ENCODE measurements at regions not wholly inside any gene's neighbourhood (a gene's known extent, or its start where the extent isn't known, plus 50 kb on each side); places are given as distances from the start of the nearest gene placed in this dataset.

DNA sequence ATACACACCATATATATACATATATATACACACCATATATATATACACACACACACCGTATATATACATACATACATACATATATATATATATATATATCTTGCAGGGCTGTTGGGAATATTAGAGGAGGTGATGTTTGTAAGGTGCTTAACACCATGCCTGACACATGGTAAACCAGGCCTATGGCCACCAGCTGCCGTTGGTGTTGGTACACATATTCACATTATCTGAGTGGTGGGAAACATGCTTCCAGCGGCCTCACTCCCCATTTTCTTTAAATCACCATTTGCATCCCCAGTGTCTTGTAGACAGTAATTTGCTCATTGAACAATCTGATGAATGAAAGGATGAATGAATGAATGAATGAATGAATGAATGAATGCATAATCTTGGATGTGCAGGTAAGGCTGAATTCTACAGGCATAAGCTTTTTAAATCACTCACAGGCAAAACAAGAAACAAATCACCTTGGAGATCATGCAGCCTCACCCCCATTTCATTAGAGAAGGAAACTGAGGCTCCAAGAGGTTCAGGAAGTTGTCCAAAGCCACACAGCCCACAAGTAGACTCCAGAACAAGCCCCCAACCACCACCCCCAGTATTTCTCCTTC is 527.8 kb downstream of the MIAT start:
- Mint-ChIP-seq H3K9me3 (no peaks in the 10 kb centered on the region), H3K36me3 (ENCODE audit: low read depth) (no peaks in the 10 kb centered on the region), H3K4me1 (ENCODE audit: low read depth) (no peaks in the 10 kb centered on the region), H3K27me3 (peaks cover 9% of the 10 kb centered on the region), H3K27ac (no peak overlapping the region), H3K4me3 (no peak overlapping the region)
- intact Hi-C loops (cut with micrococcal nuclease): no loop called here

DNA sequence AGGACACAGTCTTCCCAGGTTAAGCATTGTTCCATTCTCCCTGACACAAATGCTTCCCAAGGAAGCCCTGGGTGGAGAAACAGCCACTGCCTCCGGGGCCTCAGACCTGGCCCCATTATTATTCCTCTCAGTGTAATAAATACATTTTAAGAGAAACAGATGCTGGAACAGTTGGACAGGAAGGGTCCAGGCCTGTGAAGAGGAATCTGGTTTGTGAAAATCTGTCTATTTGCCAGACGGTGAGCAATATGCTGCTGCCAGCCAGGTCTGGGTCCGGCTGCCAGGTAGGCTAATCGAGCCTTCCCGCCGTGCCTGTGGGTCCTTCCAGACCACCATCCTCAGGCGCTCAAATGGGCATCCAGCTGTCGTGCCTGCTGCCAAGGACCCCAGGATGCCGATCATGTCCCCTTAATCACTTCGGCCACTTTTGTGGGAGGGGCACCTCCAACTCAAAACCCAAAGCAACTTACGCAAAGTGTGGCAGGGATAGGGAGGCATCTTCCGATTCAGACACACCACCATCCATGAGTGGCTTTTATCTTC is 528.4 kb downstream of the MIAT start:
- Mint-ChIP-seq H3K9me3 (peaks cover 5% of the 10 kb centered on the region), H3K4me3 (no peak overlapping the region), H3K27ac (no peak overlapping the region), H3K27me3 (peaks cover 9% of the 10 kb centered on the region), H3K4me1 (ENCODE audit: low read depth) (no peaks in the 10 kb centered on the region), H3K36me3 (ENCODE audit: low read depth) (no peaks in the 10 kb centered on the region)
- intact Hi-C loops (cut with micrococcal nuclease): no loop called here

DNA sequence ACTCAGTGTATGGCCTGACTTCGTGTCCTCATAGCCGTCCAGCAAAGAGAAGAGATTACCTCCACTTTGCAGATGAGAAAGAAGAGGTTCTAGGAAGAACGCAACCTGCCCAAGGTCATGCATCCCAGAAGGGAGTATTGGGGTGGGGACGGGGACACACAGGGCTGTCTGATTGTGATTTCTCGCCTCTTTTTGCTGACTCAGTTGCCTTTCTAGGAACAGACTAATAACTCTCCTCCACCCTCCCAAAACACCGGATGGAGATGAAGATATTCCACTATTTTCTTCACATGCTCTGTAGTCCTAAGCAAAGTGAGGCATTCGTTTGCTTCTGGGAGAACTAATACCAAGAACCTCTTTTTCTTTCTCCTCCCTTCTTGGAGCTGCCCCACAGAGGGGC is 529.3 kb downstream of the MIAT start:
- Mint-ChIP-seq H3K9me3 (peaks cover 10% of the 10 kb centered on the region), H3K27me3 (peaks cover 9% of the 10 kb centered on the region), H3K4me3 (no peak overlapping the region), H3K36me3 (ENCODE audit: low read depth) (no peaks in the 10 kb centered on the region), H3K27ac (no peak overlapping the region), H3K4me1 (ENCODE audit: low read depth) (no peaks in the 10 kb centered on the region)
- intact Hi-C loops (cut with micrococcal nuclease): no loop called here

DNA sequence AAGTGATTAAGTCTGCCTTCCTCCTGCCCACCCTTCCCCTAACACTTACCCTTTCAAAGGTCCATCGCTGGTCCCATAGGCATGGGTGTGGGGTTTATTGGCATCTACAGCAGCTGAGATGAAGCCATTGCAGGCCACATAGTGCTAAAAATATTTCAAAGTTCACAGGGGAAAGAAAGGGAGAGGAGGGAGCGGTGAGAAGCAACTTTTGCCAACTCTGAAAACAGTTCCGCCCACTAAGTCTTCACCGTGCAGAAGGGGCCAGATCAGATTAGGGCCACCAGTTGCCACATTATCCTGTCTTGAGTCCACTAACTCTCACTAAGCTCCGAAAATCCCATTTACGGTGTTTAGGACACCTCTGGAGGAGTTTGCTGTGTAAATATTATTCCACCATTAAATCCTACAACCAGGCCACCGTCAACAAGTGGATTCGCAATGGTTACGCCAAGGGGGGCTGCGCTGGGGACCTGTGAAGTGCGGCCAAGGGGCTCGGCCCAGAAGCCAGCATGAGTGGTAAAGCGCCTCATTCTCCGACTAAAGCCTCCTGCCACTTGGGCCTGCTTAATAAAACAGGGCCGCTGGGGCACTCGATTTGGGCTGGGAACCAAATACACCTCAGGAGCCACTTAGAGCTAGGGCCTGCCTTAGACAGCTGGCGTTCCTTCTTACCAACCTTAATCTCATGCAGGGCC is 534.9 kb downstream of the MIAT start:
- intact Hi-C loops (cut with micrococcal nuclease): no loop called here
- no peaks in the 10 kb centered on the region for H3K4me1 Mint-ChIP-seq (ENCODE audit: low read depth)
- peaks cover 10% of the 10 kb centered on the region for H3K9me3 Mint-ChIP-seq
- H3K36me3 Mint-ChIP-seq (ENCODE audit: low read depth): no peaks in the 10 kb centered on the region
- H3K27ac Mint-ChIP-seq: no peak overlapping the region
- no peak overlapping the region for H3K4me3 Mint-ChIP-seq
- H3K27me3 Mint-ChIP-seq: peaks cover 13% of the 10 kb centered on the region

DNA sequence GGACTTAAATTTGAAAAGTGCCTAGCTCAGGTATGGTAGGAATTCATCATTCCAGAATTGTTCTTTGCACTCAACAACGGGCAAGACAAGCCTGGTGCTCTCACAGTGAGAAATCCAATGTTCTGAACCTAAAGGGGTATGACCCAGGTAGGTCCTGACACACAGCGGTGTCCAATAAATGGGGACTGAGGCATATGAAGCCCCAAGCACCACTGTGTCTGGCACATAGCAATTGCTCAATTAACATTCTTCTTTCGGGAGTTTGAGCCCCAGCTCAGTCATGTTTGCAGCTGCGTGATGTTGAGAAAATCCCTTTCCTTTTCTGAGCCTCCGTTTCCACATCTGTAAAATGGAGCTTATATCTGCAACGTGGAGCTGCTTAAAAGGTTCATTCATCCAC is 535.8 kb downstream of the MIAT start:
- H3K9me3 Mint-ChIP-seq: peaks cover 17% of the 10 kb centered on the region
- intact Hi-C loops (cut with micrococcal nuclease): no loop called here

DNA sequence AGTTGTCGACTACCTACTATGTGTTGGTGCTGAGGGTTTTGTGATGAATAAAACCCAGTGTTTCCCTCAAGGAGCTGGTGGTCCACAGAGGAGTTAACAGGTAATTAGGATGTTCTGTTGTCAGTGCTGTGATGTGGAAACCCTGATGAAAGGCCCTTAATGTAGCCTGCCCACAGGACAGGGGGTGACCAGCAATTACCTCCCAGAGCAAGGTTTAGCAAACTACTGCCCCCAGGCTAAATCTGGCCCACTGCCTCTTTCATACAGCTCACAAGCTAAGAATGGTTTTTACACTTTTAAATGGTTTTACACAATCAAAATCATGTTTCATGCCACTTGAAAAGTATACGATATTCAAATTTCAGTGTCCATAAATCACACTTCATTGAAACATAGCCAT is 536.2 kb downstream of the MIAT start:
- no peak overlapping the region for H3K27ac Mint-ChIP-seq
- no peak overlapping the region for H3K4me3 Mint-ChIP-seq
- intact Hi-C loops (cut with micrococcal nuclease): no loop called here
- peaks cover 17% of the 10 kb centered on the region for H3K9me3 Mint-ChIP-seq
- H3K4me1 Mint-ChIP-seq (ENCODE audit: low read depth): no peaks in the 10 kb centered on the region
- H3K27me3 Mint-ChIP-seq: peaks cover 13% of the 10 kb centered on the region
- H3K36me3 Mint-ChIP-seq (ENCODE audit: low read depth): no peaks in the 10 kb centered on the region

More for the DNA sequence above, 535.8 kb downstream of the MIAT start:
- Mint-ChIP-seq H3K27ac (no peak overlapping the region), H3K27me3 (peaks cover 15% of the 10 kb centered on the region), H3K4me1 (ENCODE audit: low read depth) (no peaks in the 10 kb centered on the region), H3K4me3 (no peak overlapping the region), H3K36me3 (ENCODE audit: low read depth) (no peaks in the 10 kb centered on the region)

DNA sequence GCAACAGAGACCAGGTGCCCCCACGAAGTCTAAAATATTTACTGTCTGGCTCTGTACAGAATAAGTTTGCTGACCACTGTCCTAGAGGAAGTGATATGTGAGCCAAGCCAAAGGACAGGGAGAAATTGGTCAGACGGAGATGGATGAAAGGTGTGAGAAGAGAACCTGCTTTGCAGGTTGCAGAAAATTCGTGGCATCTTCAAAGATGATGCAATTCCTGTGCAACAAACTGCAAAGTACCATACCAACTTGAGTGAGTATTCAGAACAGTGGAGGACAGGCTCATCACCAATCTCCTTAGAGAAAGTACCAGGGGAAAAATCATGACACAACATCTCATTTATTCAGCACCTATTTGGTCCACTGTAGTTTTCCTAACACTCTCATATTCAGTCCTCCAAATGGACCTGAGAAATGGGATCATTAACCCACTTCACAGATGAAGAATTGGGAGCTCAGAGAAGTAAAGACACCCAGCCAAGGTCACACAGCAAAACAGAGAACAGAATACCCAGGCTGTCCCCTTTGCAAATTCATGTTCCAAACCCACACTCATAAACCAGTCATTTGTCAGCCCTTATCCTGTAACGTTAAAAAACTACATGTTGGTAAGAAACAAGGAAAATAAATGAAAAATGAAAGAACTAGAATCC is 536.8 kb downstream of the MIAT start:
- Mint-ChIP-seq H3K27ac (no peak overlapping the region), H3K27me3 (peaks cover 9% of the 10 kb centered on the region), H3K9me3 (peaks cover 17% of the 10 kb centered on the region), H3K36me3 (ENCODE audit: low read depth) (no peaks in the 10 kb centered on the region), H3K4me1 (ENCODE audit: low read depth) (no peaks in the 10 kb centered on the region), H3K4me3 (no peak overlapping the region)
- intact Hi-C loops (cut with micrococcal nuclease): no loop called here

DNA sequence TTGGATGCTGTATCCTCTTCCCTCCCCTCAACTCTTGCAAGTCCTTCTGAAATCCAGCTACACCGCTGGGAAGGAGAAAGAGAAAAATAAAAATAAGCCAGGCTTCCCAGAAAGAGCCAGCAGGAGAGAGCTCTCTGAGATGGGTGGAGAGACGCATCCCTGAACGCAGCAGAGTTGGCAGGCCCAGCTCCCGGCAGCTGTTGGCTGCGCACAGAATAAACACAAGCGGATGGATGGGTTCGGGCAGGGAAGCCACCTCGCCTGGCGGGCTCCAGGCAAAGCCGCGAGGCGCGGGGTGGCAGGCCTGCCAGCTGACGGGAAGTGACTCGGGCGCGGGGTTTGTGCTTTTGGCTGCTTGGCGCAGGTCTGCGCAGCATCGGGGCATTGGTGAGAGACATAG is 537.7 kb downstream of the MIAT start:
- Mint-ChIP-seq H3K9me3 (peaks cover 17% of the 10 kb centered on the region), H3K27ac (no peak overlapping the region), H3K4me1 (ENCODE audit: low read depth) (no peaks in the 10 kb centered on the region), H3K27me3 (peaks cover 11% of the 10 kb centered on the region), H3K4me3 (no peak overlapping the region), H3K36me3 (ENCODE audit: low read depth) (no peaks in the 10 kb centered on the region)
- intact Hi-C loops (cut with micrococcal nuclease): no loop called here

DNA sequence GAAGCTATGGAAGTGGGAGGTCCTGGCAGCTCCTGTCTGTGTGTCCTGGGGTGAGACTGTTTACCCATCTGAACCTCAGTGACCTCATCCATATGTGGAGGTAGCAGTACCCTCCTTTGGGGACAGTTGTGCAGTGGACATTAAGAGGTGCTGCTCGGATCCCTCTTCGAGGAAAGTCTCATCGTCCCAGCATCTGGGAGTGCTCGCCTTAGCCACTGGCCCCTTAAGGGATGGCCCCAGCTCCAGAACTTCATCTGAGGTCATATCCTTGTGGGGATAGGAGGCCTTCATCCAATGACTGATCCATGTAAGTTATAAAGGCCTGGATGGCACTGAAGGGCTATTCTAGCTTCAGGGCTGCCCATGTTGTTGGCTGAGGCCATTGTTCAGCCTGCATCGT is 538.1 kb downstream of the MIAT start:
- Mint-ChIP-seq H3K36me3 (ENCODE audit: low read depth) (no peaks in the 10 kb centered on the region), H3K27me3 (peaks cover 11% of the 10 kb centered on the region), H3K9me3 (peaks cover 15% of the 10 kb centered on the region), H3K4me3 (no peak overlapping the region), H3K4me1 (ENCODE audit: low read depth) (no peaks in the 10 kb centered on the region), H3K27ac (no peak overlapping the region)
- intact Hi-C loops (cut with micrococcal nuclease): no loop called here

DNA sequence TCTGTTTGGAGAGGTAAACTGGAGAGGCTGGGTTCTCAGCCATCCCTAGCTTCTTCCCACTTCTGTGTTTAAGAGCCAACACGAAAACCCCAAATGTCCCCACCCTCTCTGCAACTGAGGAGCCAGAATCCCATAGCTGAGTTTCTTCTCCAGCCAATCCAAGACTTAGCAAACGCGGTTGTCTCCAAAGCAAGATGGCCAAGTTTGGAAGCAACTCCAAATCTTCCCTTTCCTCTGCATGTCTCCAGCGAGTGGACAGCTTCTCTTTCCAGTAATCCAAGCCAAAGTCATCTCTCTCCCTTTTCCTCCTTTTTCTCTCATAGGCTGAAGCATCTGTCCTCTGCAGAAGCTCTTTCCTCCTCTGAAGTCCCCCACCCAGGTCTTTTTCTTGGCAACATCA is 539.2 kb downstream of the MIAT start:
- Mint-ChIP-seq H3K4me3 (no peak overlapping the region), H3K27me3 (peaks cover 13% of the 10 kb centered on the region), H3K36me3 (ENCODE audit: low read depth) (no peaks in the 10 kb centered on the region), H3K4me1 (ENCODE audit: low read depth) (no peaks in the 10 kb centered on the region), H3K9me3 (peaks cover 7% of the 10 kb centered on the region), H3K27ac (no peak overlapping the region)
- intact Hi-C loops (cut with micrococcal nuclease): no loop called here

DNA sequence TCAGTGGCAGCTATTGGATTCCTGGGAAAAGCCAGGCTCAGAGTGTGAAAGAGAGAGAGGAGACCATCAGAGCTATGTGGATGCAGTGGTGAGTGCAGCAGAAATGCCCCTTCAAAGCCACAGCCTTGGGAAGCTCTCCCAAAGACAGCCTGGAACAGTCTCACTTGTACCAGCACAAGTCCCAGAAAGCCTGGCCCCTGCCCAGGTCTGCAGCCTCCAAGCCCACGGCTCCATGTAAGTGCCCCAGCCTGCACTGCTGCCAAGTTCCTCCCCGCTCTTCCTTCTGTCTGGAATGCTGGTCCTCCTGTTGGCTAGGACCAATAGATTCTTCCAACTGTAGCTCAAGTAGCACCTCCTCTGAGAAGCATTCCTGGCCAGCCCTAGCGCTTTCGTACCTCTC is 539.7 kb downstream of the MIAT start:
- no peak overlapping the region for H3K27ac Mint-ChIP-seq
- peaks cover 13% of the 10 kb centered on the region for H3K27me3 Mint-ChIP-seq
- intact Hi-C loops (cut with micrococcal nuclease): no loop called here
- H3K36me3 Mint-ChIP-seq (ENCODE audit: low read depth): no peaks in the 10 kb centered on the region
- no peak overlapping the region for H3K4me3 Mint-ChIP-seq
- H3K9me3 Mint-ChIP-seq: peaks cover 7% of the 10 kb centered on the region
- H3K4me1 Mint-ChIP-seq (ENCODE audit: low read depth): no peaks in the 10 kb centered on the region

DNA sequence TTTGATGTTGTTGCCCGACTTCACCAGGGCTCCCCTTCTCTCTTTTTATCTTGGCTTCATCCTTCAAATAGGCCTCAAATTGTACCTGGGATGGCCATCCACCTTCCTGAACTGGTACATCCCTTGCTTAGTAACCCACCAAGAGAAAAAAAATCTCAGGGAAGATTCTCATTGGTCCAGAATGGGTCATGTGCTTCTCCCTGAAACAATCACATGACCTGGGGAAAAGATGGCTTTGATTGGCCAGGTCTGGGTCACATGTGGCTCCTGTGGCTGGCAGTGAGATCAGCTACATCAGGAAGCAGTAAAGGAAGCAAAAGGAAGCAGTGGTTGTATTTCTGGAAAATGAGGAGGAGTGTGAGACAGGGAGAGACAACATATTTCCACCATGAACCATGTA is 540.2 kb downstream of the MIAT start:
- Mint-ChIP-seq H3K4me1 (ENCODE audit: low read depth) (no peaks in the 10 kb centered on the region), H3K4me3 (no peak overlapping the region), H3K27ac (no peak overlapping the region), H3K9me3 (peaks cover 7% of the 10 kb centered on the region), H3K27me3 (peaks cover 14% of the 10 kb centered on the region), H3K36me3 (ENCODE audit: low read depth) (no peaks in the 10 kb centered on the region)
- intact Hi-C loops (cut with micrococcal nuclease): no loop called here

DNA sequence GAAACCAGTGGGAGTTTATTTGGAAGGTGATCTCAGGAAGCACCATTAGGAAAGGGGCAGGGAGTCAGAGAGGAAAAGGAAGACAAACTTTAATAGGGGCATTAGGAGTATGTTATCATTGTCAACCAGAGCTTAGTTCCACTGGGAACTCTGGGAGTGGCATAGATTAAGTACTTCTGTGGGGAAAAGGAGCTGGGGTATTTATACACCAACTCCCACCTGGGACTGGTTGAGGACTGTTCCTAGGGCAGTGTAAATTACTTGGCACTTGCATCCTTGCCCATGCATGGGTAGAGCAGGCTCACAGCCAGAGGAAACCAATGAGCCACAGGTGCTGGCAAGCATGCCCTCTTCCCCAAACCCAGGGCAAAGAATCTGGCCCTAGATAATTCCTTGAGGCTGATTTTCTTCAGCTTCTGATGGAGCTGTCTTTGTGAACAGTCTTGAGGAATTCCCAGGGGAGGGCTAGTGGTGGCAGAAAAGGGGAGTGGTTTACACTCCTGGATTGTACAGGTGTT is 541.2 kb downstream of the MIAT start:
- H3K27me3 Mint-ChIP-seq: peaks cover 17% of the 10 kb centered on the region
- H3K9me3 Mint-ChIP-seq: peaks cover 7% of the 10 kb centered on the region
- no peak overlapping the region for H3K4me3 Mint-ChIP-seq
- intact Hi-C loops (cut with micrococcal nuclease): no loop called here
- no peaks in the 10 kb centered on the region for H3K4me1 Mint-ChIP-seq (ENCODE audit: low read depth)
- no peak overlapping the region for H3K27ac Mint-ChIP-seq
- no peaks in the 10 kb centered on the region for H3K36me3 Mint-ChIP-seq (ENCODE audit: low read depth)

DNA sequence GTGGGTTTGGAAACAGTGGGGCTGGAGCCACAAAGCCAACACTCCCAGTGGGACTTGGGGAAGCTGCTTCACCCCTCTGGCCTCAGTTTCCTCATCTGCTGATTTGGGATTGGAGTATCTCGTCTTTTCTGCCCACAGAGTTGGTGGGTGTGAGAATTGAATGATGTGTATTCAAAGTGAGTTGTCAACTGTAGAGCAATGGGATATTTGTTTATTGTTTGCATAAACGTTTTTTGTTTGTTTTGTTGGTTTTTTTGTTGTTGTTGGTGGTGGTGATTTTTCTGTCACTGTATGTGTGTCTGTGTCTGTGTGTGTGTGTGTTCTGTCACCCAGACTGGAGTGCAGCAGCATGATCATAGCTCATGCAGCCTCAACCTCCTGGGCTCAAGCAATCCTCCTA is 542.0 kb downstream of the MIAT start:
- H3K27me3 Mint-ChIP-seq: peaks cover 18% of the 10 kb centered on the region
- no peak overlapping the region for H3K4me3 Mint-ChIP-seq
- intact Hi-C loops (cut with micrococcal nuclease): no loop called here
- peaks cover 7% of the 10 kb centered on the region for H3K9me3 Mint-ChIP-seq
- H3K36me3 Mint-ChIP-seq (ENCODE audit: low read depth): no peaks in the 10 kb centered on the region
- H3K27ac Mint-ChIP-seq: no peak overlapping the region
- H3K4me1 Mint-ChIP-seq (ENCODE audit: low read depth): no peaks in the 10 kb centered on the region

Data from dendritic cell treated with granulocyte-macrophage colony-stimulating factor and Interleukin-4, amounts not matched to agents 40 ng/mL and 50 ng/mL, for 4 days (primary cell).